ENCODE measurements at regions not wholly inside any gene's neighbourhood (a gene's known extent, or its start where the extent isn't known, plus 50 kb on each side); places are given as distances from the start of the nearest gene placed in this dataset.
"Not testable (repeated sequence)": the region's sequence is repeated elsewhere in the genome, so short reads cannot be mapped to it uniquely, and the experiment has no call there.

GRCh38 chr3:86766331-86766730 lies 224.6 kb downstream of the VGLL3 start:
- TF ChIP-seq CTCF (IDR thresholded peaks at IDR 0.05; ENCODE audit: low read depth, low read length, missing control alignments): no peak
- no peak overlapping the region for H3K4me3 ChIP-seq (ENCODE audit: low read depth, low read length)
- no peak for DNase-seq (ENCODE audit: low read depth)

- H3K4me3 ChIP-seq (ENCODE audit: low read depth, low read length); DNase-seq (ENCODE audit: low read depth): not testable (repeated sequence)
Measured at GRCh38 chr3:86757322-86758179, 233.4 kb downstream of the VGLL3 start.

GRCh38 chr3:86748015-86748414 lies 242.9 kb downstream of the VGLL3 start:
- DNase-seq (ENCODE audit: low read depth): no peak
- H3K4me3 ChIP-seq (ENCODE audit: low read depth, low read length): no peak overlapping the region
- no peak for TF ChIP-seq CTCF (IDR thresholded peaks at IDR 0.05; ENCODE audit: low read depth, low read length, missing control alignments)

- DNase-seq (ENCODE audit: low read depth): no peak
- H3K4me3 ChIP-seq (ENCODE audit: low read depth, low read length): no peak overlapping the region
- TF ChIP-seq CTCF (IDR thresholded peaks at IDR 0.05; ENCODE audit: low read depth, low read length, missing control alignments): no peak
Measured at GRCh38 chr3:86744051-86744450, 246.9 kb downstream of the VGLL3 start.

- TF ChIP-seq CTCF (IDR thresholded peaks at IDR 0.05; ENCODE audit: low read depth, low read length, missing control alignments): no peak
- no peak overlapping the region for H3K4me3 ChIP-seq (ENCODE audit: low read depth, low read length)
- DNase-seq (ENCODE audit: low read depth): no peak
Measured at GRCh38 chr3:86743233-86743632, 247.7 kb downstream of the VGLL3 start.

GRCh38 chr3:86740751-86741150 lies 250.2 kb downstream of the VGLL3 start:
- no peak overlapping the region for H3K4me3 ChIP-seq (ENCODE audit: low read depth, low read length)

GRCh38 chr3:86739244-86739643 lies 251.7 kb downstream of the VGLL3 start:
- TF ChIP-seq CTCF (IDR thresholded peaks at IDR 0.05; ENCODE audit: low read depth, low read length, missing control alignments): no peak
- H3K4me3 ChIP-seq (ENCODE audit: low read depth, low read length): no peak overlapping the region
- DNase-seq (ENCODE audit: low read depth): no peak

More at GRCh38 chr3:86740751-86741150, 250.2 kb downstream of the VGLL3 start:
- no peak for DNase-seq (ENCODE audit: low read depth)
- no peak for TF ChIP-seq CTCF (IDR thresholded peaks at IDR 0.05; ENCODE audit: low read depth, low read length, missing control alignments)

Measured in GM12864 (cell line).